ENCODE measurements at regions not wholly inside any gene's neighbourhood (a gene's known extent, or its start where the extent isn't known, plus 50 kb on each side); places are given as distances from the start of the nearest gene placed in this dataset.

DNA sequence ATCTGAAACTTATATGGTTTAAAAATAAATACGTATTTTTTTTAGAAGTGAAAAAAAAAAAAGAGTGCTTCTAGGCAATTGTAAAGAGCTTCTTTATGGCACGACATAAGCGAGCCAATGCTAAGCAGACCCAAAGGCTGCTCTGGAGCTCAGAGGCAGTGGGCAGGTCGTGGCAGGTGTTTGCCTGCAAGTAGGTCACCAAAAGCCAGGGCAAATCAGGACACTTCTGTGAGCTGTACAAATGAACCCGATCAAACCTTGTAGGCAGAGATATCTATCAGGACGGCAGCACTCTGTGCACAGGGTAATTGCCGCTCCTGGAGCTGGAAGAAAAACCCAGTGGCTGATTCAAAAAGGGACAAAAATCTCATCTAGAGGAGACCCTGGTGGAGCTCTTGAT lies 75.9 kb downstream of the IRX2 start:
- no peak overlapping the region for H3K27ac ChIP-seq (ENCODE audit: low read depth, low read length, poor library complexity, severe bottlenecking)
- no peaks in the 10 kb centered on the region for H3K36me3 ChIP-seq (ENCODE audit: insufficient read depth, low read length)
- no peaks in the 10 kb centered on the region for H4K20me1 ChIP-seq (ENCODE audit: insufficient read depth, low read length)
- no peak overlapping the region for H3K4me3 ChIP-seq (ENCODE audit: low read depth, low read length, poor library complexity, severe bottlenecking)
- no peaks in the 10 kb centered on the region for H3K27me3 ChIP-seq (ENCODE audit: insufficient read depth, low read length)
- H2AFZ ChIP-seq (ENCODE audit: low read length): no peak overlapping the region
- H3K9me3 ChIP-seq (ENCODE audit: low read length): no peaks in the 10 kb centered on the region
- H3K4me2 ChIP-seq (ENCODE audit: low read length): no peak overlapping the region
- H3K9ac ChIP-seq (ENCODE audit: low read length): no peak overlapping the region
- H3K9me2 ChIP-seq (ENCODE audit: low read depth, low read length): no peaks in the 10 kb centered on the region
- TF ChIP-seq EZH2 (IDR thresholded peaks at IDR 0.05; ENCODE audit: borderline replicate concordance, low read length): no peak
- TF ChIP-seq, protein P1, sequence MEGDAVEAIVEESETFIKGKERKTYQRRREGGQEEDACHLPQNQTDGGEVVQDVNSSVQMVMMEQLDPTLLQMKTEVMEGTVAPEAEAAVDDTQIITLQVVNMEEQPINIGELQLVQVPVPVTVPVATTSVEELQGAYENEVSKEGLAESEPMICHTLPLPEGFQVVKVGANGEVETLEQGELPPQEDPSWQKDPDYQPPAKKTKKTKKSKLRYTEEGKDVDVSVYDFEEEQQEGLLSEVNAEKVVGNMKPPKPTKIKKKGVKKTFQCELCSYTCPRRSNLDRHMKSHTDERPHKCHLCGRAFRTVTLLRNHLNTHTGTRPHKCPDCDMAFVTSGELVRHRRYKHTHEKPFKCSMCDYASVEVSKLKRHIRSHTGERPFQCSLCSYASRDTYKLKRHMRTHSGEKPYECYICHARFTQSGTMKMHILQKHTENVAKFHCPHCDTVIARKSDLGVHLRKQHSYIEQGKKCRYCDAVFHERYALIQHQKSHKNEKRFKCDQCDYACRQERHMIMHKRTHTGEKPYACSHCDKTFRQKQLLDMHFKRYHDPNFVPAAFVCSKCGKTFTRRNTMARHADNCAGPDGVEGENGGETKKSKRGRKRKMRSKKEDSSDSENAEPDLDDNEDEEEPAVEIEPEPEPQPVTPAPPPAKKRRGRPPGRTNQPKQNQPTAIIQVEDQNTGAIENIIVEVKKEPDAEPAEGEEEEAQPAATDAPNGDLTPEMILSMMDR (IDR thresholded peaks at IDR 0.05; ENCODE audit: low read length): no peak
- H3K79me2 ChIP-seq (ENCODE audit: insufficient read depth, low read length): no peaks in the 10 kb centered on the region
- H3K4me1 ChIP-seq (ENCODE audit: insufficient read depth, low read length, severe bottlenecking): no peaks in the 10 kb centered on the region
- H3F3A ChIP-seq (ENCODE audit: insufficient read depth, low read length): no peaks in the 10 kb centered on the region

DNA sequence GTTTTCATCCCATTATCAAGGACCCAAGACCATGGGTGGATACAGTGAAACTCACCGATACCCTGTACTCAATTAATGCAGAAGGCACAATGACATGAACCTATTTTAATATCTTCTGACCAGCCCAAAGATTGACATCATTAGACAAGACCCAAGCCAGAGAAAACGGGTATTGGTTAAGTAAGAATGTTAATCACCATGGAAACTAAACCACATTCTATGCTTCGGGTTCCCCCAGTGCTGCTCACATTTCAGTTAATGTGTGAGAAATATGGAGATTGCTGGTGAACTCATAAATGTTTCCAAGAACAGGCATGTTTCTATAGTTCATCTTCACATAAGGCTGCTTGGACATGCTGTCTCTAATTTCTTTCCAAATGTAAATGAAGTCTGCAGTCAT lies 77.0 kb downstream of the IRX2 start:
- Histone ChIP-seq H3K27me3 (ENCODE audit: insufficient read depth, low read length) (no peaks in the 10 kb centered on the region), H3K9me3 (ENCODE audit: low read length) (no peaks in the 10 kb centered on the region), H3F3A (ENCODE audit: insufficient read depth, low read length) (no peaks in the 10 kb centered on the region), H3K79me2 (ENCODE audit: insufficient read depth, low read length) (no peaks in the 10 kb centered on the region), H4K20me1 (ENCODE audit: insufficient read depth, low read length) (no peaks in the 10 kb centered on the region), H3K9ac (ENCODE audit: low read length) (no peak overlapping the region), H2AFZ (ENCODE audit: low read length) (no peak overlapping the region), H3K36me3 (ENCODE audit: insufficient read depth, low read length) (no peaks in the 10 kb centered on the region), H3K9me2 (ENCODE audit: low read depth, low read length) (no peaks in the 10 kb centered on the region), H3K4me3 (ENCODE audit: low read depth, low read length, poor library complexity, severe bottlenecking) (no peak overlapping the region), H3K27ac (ENCODE audit: low read depth, low read length, poor library complexity, severe bottlenecking) (no peak overlapping the region), H3K4me1 (ENCODE audit: insufficient read depth, low read length, severe bottlenecking) (no peaks in the 10 kb centered on the region), H3K4me2 (ENCODE audit: low read length) (no peak overlapping the region)
- TF ChIP-seq, protein P1 (IDR thresholded peaks at IDR 0.05; ENCODE audit: low read length): no peak
- TF ChIP-seq EZH2 (IDR thresholded peaks at IDR 0.05; ENCODE audit: borderline replicate concordance, low read length): no peak

- Histone ChIP-seq H3K4me3 (ENCODE audit: low read depth, low read length, poor library complexity, severe bottlenecking) (no peak overlapping the region), H3K36me3 (ENCODE audit: insufficient read depth, low read length) (no peaks in the 10 kb centered on the region), H3K9me2 (ENCODE audit: low read depth, low read length) (no peaks in the 10 kb centered on the region), H3F3A (ENCODE audit: insufficient read depth, low read length) (no peaks in the 10 kb centered on the region), H3K4me2 (ENCODE audit: low read length) (no peak overlapping the region), H4K20me1 (ENCODE audit: insufficient read depth, low read length) (no peaks in the 10 kb centered on the region), H3K27me3 (ENCODE audit: insufficient read depth, low read length) (no peaks in the 10 kb centered on the region), H3K27ac (ENCODE audit: low read depth, low read length, poor library complexity, severe bottlenecking) (no peak overlapping the region), H3K4me1 (ENCODE audit: insufficient read depth, low read length, severe bottlenecking) (no peaks in the 10 kb centered on the region), H3K79me2 (ENCODE audit: insufficient read depth, low read length) (no peaks in the 10 kb centered on the region), H3K9ac (ENCODE audit: low read length) (no peak overlapping the region), H3K9me3 (ENCODE audit: low read length) (no peaks in the 10 kb centered on the region), H2AFZ (ENCODE audit: low read length) (no peak overlapping the region)
- no peak for TF ChIP-seq EZH2 (IDR thresholded peaks at IDR 0.05; ENCODE audit: borderline replicate concordance, low read length)
- TF ChIP-seq, protein P1 (IDR thresholded peaks at IDR 0.05; ENCODE audit: low read length): no peak
Measured at GRCh38 chr5:2670940-2671339, 80.5 kb downstream of the IRX2 start.

Measured in OCI-LY1 (cell line).